ENCODE measurements at regions not wholly inside any gene's neighbourhood (a gene's known extent, or its start where the extent isn't known, plus 50 kb on each side); places are given as distances from the start of the nearest gene placed in this dataset.

DNA sequence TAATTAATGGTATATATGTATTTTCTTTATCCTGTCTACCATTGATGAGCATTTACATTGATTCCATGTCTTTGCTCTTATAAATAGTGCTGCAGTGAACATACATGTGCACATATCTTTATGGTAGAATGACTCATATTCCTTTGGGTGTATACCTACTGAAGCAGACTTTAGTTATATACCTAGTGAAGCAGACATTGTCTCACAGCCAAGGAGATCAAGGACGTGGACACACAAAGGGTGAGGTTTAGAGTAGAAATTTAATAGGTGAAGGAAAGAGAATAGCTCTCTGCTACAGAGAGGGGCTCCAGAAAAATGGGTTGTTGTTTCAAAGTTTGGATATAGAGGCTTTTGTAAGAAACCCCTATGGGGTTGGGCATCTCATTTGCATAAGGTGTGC is 700.3 kb downstream of the CDH11 start (continued):
- TF ChIP-seq, protein P1, sequence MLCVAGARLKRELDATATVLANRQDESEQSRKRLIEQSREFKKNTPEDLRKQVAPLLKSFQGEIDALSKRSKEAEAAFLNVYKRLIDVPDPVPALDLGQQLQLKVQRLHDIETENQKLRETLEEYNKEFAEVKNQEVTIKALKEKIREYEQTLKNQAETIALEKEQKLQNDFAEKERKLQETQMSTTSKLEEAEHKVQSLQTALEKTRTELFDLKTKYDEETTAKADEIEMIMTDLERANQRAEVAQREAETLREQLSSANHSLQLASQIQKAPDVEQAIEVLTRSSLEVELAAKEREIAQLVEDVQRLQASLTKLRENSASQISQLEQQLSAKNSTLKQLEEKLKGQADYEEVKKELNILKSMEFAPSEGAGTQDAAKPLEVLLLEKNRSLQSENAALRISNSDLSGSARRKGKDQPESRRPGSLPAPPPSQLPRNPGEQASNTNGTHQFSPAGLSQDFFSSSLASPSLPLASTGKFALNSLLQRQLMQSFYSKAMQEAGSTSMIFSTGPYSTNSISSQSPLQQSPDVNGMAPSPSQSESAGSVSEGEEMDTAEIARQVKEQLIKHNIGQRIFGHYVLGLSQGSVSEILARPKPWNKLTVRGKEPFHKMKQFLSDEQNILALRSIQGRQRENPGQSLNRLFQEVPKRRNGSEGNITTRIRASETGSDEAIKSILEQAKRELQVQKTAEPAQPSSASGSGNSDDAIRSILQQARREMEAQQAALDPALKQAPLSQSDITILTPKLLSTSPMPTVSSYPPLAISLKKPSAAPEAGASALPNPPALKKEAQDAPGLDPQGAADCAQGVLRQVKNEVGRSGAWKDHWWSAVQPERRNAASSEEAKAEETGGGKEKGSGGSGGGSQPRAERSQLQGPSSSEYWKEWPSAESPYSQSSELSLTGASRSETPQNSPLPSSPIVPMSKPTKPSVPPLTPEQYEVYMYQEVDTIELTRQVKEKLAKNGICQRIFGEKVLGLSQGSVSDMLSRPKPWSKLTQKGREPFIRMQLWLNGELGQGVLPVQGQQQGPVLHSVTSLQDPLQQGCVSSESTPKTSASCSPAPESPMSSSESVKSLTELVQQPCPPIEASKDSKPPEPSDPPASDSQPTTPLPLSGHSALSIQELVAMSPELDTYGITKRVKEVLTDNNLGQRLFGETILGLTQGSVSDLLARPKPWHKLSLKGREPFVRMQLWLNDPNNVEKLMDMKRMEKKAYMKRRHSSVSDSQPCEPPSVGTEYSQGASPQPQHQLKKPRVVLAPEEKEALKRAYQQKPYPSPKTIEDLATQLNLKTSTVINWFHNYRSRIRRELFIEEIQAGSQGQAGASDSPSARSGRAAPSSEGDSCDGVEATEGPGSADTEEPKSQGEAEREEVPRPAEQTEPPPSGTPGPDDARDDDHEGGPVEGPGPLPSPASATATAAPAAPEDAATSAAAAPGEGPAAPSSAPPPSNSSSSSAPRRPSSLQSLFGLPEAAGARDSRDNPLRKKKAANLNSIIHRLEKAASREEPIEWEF (IDR thresholded peaks at IDR 0.05; ENCODE audit: insufficient replicate concordance, low read depth, low read length): no peak
- TF ChIP-seq, protein P2, sequence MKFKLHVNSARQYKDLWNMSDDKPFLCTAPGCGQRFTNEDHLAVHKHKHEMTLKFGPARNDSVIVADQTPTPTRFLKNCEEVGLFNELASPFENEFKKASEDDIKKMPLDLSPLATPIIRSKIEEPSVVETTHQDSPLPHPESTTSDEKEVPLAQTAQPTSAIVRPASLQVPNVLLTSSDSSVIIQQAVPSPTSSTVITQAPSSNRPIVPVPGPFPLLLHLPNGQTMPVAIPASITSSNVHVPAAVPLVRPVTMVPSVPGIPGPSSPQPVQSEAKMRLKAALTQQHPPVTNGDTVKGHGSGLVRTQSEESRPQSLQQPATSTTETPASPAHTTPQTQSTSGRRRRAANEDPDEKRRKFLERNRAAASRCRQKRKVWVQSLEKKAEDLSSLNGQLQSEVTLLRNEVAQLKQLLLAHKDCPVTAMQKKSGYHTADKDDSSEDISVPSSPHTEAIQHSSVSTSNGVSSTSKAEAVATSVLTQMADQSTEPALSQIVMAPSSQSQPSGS (IDR thresholded peaks at IDR 0.05; ENCODE audit: low read length): no peak
- TF ChIP-seq, protein P3, sequence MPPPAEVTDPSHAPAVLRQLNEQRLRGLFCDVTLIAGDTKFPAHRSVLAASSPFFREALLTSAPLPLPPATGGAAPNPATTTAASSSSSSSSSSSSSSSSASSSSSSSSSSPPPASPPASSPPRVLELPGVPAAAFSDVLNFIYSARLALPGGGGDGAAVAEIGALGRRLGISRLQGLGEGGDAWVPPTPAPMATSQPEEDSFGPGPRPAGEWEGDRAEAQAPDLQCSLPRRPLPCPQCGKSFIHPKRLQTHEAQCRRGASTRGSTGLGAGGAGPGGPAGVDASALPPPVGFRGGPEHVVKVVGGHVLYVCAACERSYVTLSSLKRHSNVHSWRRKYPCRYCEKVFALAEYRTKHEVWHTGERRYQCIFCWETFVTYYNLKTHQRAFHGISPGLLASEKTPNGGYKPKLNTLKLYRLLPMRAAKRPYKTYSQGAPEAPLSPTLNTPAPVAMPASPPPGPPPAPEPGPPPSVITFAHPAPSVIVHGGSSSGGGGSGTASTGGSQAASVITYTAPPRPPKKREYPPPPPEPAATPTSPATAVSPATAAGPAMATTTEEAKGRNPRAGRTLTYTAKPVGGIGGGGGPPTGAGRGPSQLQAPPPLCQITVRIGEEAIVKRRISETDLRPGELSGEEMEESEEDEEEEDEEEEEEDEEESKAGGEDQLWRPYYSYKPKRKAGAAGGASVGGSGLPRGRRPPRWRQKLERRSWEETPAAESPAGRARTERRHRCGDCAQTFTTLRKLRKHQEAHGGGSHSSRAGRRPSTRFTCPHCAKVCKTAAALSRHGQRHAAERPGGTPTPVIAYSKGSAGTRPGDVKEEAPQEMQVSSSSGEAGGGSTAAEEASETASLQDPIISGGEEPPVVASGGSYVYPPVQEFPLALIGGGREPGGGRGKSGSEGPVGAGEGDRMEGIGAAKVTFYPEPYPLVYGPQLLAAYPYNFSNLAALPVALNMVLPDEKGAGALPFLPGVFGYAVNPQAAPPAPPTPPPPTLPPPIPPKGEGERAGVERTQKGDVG (CRISPR knock-in tag; IDR thresholded peaks at IDR 0.05): no peak
- TF ChIP-seq, protein P4, sequence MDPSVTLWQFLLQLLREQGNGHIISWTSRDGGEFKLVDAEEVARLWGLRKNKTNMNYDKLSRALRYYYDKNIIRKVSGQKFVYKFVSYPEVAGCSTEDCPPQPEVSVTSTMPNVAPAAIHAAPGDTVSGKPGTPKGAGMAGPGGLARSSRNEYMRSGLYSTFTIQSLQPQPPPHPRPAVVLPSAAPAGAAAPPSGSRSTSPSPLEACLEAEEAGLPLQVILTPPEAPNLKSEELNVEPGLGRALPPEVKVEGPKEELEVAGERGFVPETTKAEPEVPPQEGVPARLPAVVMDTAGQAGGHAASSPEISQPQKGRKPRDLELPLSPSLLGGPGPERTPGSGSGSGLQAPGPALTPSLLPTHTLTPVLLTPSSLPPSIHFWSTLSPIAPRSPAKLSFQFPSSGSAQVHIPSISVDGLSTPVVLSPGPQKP (IDR thresholded peaks at IDR 0.05; ENCODE audit: low read depth, low read length): no peak
- no peak for TF ChIP-seq ETV6 (conservative IDR thresholded peaks at IDR 0.05 in 1 of 2, IDR thresholded peaks at IDR 0.05 in 1 of 2; ENCODE audit: borderline replicate concordance in 1 of 2, low read depth in 1 of 2)
- TF ChIP-seq HDAC6 (IDR thresholded peaks at IDR 0.05; ENCODE audit: unreplicated experiment): no peak
- TF ChIP-seq IKZF2 (IDR thresholded peaks at IDR 0.05): no peak
- no peak for TF ChIP-seq SMAD5 (IDR thresholded peaks at IDR 0.05; ENCODE audit: low read depth)
- TF ChIP-seq, protein P5, sequence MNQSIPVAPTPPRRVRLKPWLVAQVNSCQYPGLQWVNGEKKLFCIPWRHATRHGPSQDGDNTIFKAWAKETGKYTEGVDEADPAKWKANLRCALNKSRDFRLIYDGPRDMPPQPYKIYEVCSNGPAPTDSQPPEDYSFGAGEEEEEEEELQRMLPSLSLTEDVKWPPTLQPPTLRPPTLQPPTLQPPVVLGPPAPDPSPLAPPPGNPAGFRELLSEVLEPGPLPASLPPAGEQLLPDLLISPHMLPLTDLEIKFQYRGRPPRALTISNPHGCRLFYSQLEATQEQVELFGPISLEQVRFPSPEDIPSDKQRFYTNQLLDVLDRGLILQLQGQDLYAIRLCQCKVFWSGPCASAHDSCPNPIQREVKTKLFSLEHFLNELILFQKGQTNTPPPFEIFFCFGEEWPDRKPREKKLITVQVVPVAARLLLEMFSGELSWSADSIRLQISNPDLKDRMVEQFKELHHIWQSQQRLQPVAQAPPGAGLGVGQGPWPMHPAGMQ (IDR thresholded peaks at IDR 0.05; ENCODE audit: borderline replicate concordance): no peak
- no peak for TF ChIP-seq CEBPB (IDR thresholded peaks at IDR 0.05; ENCODE audit: borderline replicate concordance in 1 of 2, low read depth in 2 of 2, low read length in 2 of 2)
- TF ChIP-seq CREM (IDR thresholded peaks at IDR 0.05; ENCODE audit: low read depth): no peak
- TF ChIP-seq CHD4 (IDR thresholded peaks at IDR 0.05): no peak
